Activated CD4-positive, alpha-beta T cell treated with anti-CD3 and anti-CD28 coated beads, Interleukin-2, Interleukin-4, amounts not matched to agents 100 ng/mL and 50 ng/mL, durations not matched to agents 16 hours and 8 hours (primary cell): ENCODE measurements at regions not wholly inside any gene's neighbourhood (a gene's known extent, or its start where the extent isn't known, plus 50 kb on each side); places are given as distances from the start of the nearest gene placed in this dataset.

Experiments used
- DNase-seq: peaks from one replicate; pipeline ENCODE4 v3.0.0-alpha.2; 2020; ENCODE audit warnings: low spot score

GRCh38 chr18:71001597-71001996 lies 712.8 kb downstream of the SOCS6 start:
- DNase-seq, result no peak

- DNase-seq, result no peak
These were observed 709.6 kb downstream of the SOCS6 start for GRCh38 chr18:70998490-70998889.

- no peak for DNase-seq
These were observed 705.3 kb downstream of the SOCS6 start for GRCh38 chr18:70994116-70994515.

GRCh38 chr18:70991577-70991976 lies 702.7 kb downstream of the SOCS6 start:
- DNase-seq, result no peak

- DNase-seq, result no peak
These were observed 697.1 kb downstream of the SOCS6 start for GRCh38 chr18:70985948-70986347.

GRCh38 chr18:70982292-70982691 lies 693.4 kb downstream of the SOCS6 start:
- DNase-seq, result no peak

GRCh38 chr18:70981400-70982140 lies 692.7 kb downstream of the SOCS6 start:
- no peak for DNase-seq

- DNase-seq, result no peak
These were observed 684.8 kb downstream of the SOCS6 start for GRCh38 chr18:70973626-70974025.

- no peak for DNase-seq
These were observed 677.6 kb downstream of the SOCS6 start for GRCh38 chr18:70966419-70966818.

GRCh38 chr18:70961939-70962338 lies 673.1 kb downstream of the SOCS6 start:
- no peak for DNase-seq

GRCh38 chr18:70956554-70956953 lies 667.7 kb downstream of the SOCS6 start:
- no peak for DNase-seq

GRCh38 chr18:70936160-70936559 lies 647.3 kb downstream of the SOCS6 start:
- no peak for DNase-seq

- DNase-seq, result peak; percentile 18
These were observed 643.3 kb downstream of the SOCS6 start for GRCh38 chr18:70931942-70932814.

GRCh38 chr18:70920840-70921374 lies 632.1 kb downstream of the SOCS6 start:
- no peak for DNase-seq

GRCh38 chr18:70907673-70908072 lies 618.8 kb downstream of the SOCS6 start:
- no peak for DNase-seq

- no peak for DNase-seq
These were observed 603.5 kb downstream of the SOCS6 start for GRCh38 chr18:70892381-70892780.

GRCh38 chr18:70870292-70870691 lies 581.4 kb downstream of the SOCS6 start:
- no peak for DNase-seq

- DNase-seq, result no peak
These were observed 559.5 kb downstream of the SOCS6 start for GRCh38 chr18:70848329-70848728.

GRCh38 chr18:70840649-70841048 lies 551.8 kb downstream of the SOCS6 start:
- no peak for DNase-seq

GRCh38 chr18:70827632-70828031 lies 538.8 kb downstream of the SOCS6 start:
- DNase-seq, result no peak

- no peak for DNase-seq
These were observed 537.7 kb downstream of the SOCS6 start for GRCh38 chr18:70826571-70826970.

- no peak for DNase-seq
These were observed 533.8 kb downstream of the SOCS6 start for GRCh38 chr18:70822691-70823090.

- no peak for DNase-seq
These were observed 533.3 kb downstream of the SOCS6 start for GRCh38 chr18:70822117-70822516.
